ENCODE measurements at regions not wholly inside any gene's neighbourhood (a gene's known extent, or its start where the extent isn't known, plus 50 kb on each side); places are given as distances from the start of the nearest gene placed in this dataset.

GRCh38 chr16:47987136-47987535 lies 168.7 kb downstream of the ABCC12 start:
- Histone ChIP-seq H3K79me2 (ENCODE audit: insufficient read depth, low read length) (no peaks in the 10 kb centered on the region), H3K9me3 (ENCODE audit: low read length) (peaks cover 7% of the 10 kb centered on the region; the same call in 1 of the 2 replicates), H3K4me3 (replicated peaks in 1 of 3; ENCODE audit: insufficient read depth in 1 of 3, low read depth in 2 of 3, low read length in 3 of 3) (no peak overlapping the region), H3K4me2 (ENCODE audit: low read depth, low read length) (no peak overlapping the region), H3K27ac (ENCODE audit: extremely low read length, insufficient read depth, low read length) (no peak overlapping the region), H3K27me3 (ENCODE audit: control insufficient read depth in 1 of 2, insufficient read depth in 2 of 2, low read length in 2 of 2) (no peaks in the 10 kb centered on the region), H3K36me3 (replicated peaks in 1 of 2; ENCODE audit: control insufficient read depth in 1 of 2, insufficient read depth in 2 of 2, low read length in 2 of 2) (no peaks in the 10 kb centered on the region), H2AFZ (ENCODE audit: low read length) (no peak overlapping the region), H3K4me1 (ENCODE audit: insufficient read depth, low read length) (no peaks in the 10 kb centered on the region), H4K20me1 (ENCODE audit: insufficient read depth, low read length) (no peaks in the 10 kb centered on the region), H3K9ac (ENCODE audit: insufficient read depth, low read depth, low read length) (no peak overlapping the region)
- DNase-seq (ENCODE audit: low spot score) (no peak), FAIRE-seq (no peak), ATAC-seq (no peak)
- POLR2A ChIA-PET: no interaction called here
- CTCF ChIA-PET (ENCODE audit: low intra/inter-chr PET ratio, low total read pairs): no interaction called here
- in situ Hi-C loops (cut with HindIII; ENCODE audit: extremely low pct_ligation_motif_present, low pct_unique_long_range_greater_than_20kb): no loop called here
- WGBS (ENCODE audit: low lambda C conversion rate): 48% methylated on average over 2 of the region's 2 CpGs
- intact Hi-C loops (cut with micrococcal nuclease; ENCODE audit: unreplicated experiment): no loop called here
- no TSS peak for BruUV-seq (replicated peaks)
- TF ChIP-seq ESRRA (CRISPR knock-in tag; IDR thresholded peaks at IDR 0.05; ENCODE audit: low read depth) (no peak), BATF2 (CRISPR knock-in tag; IDR thresholded peaks at IDR 0.05) (no peak), ZNF572 (CRISPR knock-in tag; IDR thresholded peaks at IDR 0.05) (no peak), FOXP1 (IDR thresholded peaks at IDR 0.05) (no peak), FOXP1 (CRISPR knock-in tag; IDR thresholded peaks at IDR 0.05) (no peak), ZNF281 (CRISPR knock-in tag; IDR thresholded peaks at IDR 0.05; ENCODE audit: borderline replicate concordance) (no peak), ZNF841 (CRISPR knock-in tag; IDR thresholded peaks at IDR 0.05; ENCODE audit: borderline replicate concordance) (no peak), MIER3 (CRISPR knock-in tag; IDR thresholded peaks at IDR 0.05; ENCODE audit: borderline replicate concordance) (no peak), SP2 (CRISPR knock-in tag; IDR thresholded peaks at IDR 0.05) (no peak), ZNF550 (CRISPR knock-in tag; IDR thresholded peaks at IDR 0.05; ENCODE audit: borderline replicate concordance) (no peak), THRA (CRISPR knock-in tag; IDR thresholded peaks at IDR 0.05; ENCODE audit: borderline replicate concordance) (no peak), GATAD2A (CRISPR knock-in tag; IDR thresholded peaks at IDR 0.05) (no peak), ZXDC (CRISPR knock-in tag; IDR thresholded peaks at IDR 0.05) (no peak), ZBTB46 (CRISPR knock-in tag; IDR thresholded peaks at IDR 0.05; ENCODE audit: borderline replicate concordance) (no peak), ZBTB38 (CRISPR knock-in tag; IDR thresholded peaks at IDR 0.05) (no peak), ZNF879 (CRISPR knock-in tag; IDR thresholded peaks at IDR 0.05) (no peak)
